Activated CD8-positive, alpha-beta memory T cell treated with anti-CD3 and anti-CD28 coated beads, Interleukin-2, amount 10 ng/mL, durations not matched to agents 7 days and 5 days (primary cell): ENCODE measurements at regions not wholly inside any gene's neighbourhood (a gene's known extent, or its start where the extent isn't known, plus 50 kb on each side); places are given as distances from the start of the nearest gene placed in this dataset.

Source experiments
- ATAC-seq: fragments of 150-1000 bp; cut with Tn5 transposase; one replicate; pipeline ENCODE4 v1.10.0; 2021; ENCODE audit warnings: moderate library complexity
- CTCF ChIA-PET: fragments of 350-600 bp; sonication (Branson Sonifier 250); formaldehyde crosslinking; loops from one replicate; lab custom pipeline; 2021; ENCODE audit warnings: antibody characterized with exemption; lab: Charles Lee
- DNase-seq: peaks from one replicate; pipeline ENCODE4 v3.0.0-alpha.2; 2020
- H3K27ac Mint-ChIP-seq: one replicate; pipeline ENCODE4 v1.8.0; 2021; ENCODE audit warnings: mild to moderate bottlenecking, mixed read lengths
- H3K27me3 Mint-ChIP-seq: one replicate; pipeline ENCODE4 v1.8.0; 2021; ENCODE audit warnings: mixed read lengths
- H3K36me3 Mint-ChIP-seq: one replicate; pipeline ENCODE4 v1.8.0; 2021; ENCODE audit warnings: mild to moderate bottlenecking, mixed read lengths
- H3K4me1 Mint-ChIP-seq: one replicate; pipeline ENCODE4 v1.8.0; 2021; ENCODE audit warnings: mixed read lengths
- H3K4me3 Mint-ChIP-seq: one replicate; pipeline ENCODE4 v1.8.0; 2021; ENCODE audit warnings: mild to moderate bottlenecking, moderate library complexity, mixed read lengths
- H3K9me3 Mint-ChIP-seq: one replicate; pipeline ENCODE4 v1.8.0; 2022; ENCODE audit warnings: low read depth, mixed read lengths

DNA sequence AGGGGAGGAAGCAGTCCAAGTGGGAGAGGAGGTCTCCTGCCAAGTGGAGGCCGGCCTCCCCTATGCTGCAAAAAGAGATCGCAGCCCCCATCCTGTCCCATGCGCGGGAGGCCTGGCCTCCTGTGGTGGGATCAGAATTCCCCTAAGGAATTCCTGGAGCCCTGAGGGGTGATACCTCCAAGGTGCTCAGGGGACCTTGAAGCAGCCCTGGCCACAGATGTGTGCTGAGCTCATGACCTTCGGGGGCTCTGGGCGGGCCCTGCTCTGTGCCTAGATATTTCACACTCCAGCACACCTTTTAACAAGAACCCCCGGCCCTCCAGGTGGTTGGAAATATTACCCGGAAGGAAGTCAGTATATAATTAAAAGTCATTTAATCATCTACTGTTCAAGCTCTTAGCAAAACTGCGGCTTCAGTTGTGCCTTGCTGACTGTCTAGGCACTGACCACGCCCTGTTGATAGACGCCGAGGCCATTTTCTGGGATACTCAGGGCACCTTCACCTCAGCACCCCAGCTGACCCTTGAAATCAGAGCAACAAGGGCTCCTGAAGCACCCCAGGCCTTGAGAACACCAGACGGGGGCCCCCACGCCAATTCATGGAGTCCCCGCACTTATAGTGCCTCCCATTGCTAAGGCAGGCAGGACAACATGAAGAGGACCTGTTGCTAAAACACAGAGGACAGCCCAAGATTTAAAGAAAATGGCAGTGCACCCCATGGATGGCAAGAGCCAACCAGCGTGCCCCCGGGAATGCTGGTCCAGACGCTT lies 119.1 kb downstream of the NDUFA10 start:
- no peak overlapping the region for H3K4me3 Mint-ChIP-seq
- DNase-seq (no peak), ATAC-seq (no peak)
- CTCF ChIA-PET = no interaction called here
- no peaks in the 10 kb centered on the region for H3K36me3 Mint-ChIP-seq
- no peak overlapping the region for H3K27ac Mint-ChIP-seq
- H3K9me3 Mint-ChIP-seq = no peaks in the 10 kb centered on the region
- peaks cover 12% of the 10 kb centered on the region for H3K4me1 Mint-ChIP-seq
- no peaks in the 10 kb centered on the region for H3K27me3 Mint-ChIP-seq

GRCh38 chr2:239905306-239905705 lies 119.8 kb downstream of the NDUFA10 start:
- ATAC-seq = no peak
- no peak for DNase-seq
- H3K27me3 Mint-ChIP-seq = peaks cover 3% of the 10 kb centered on the region
- CTCF ChIA-PET = no interaction called here
- no peak overlapping the region for H3K4me3 Mint-ChIP-seq
- H3K27ac Mint-ChIP-seq = no peak overlapping the region
- no peaks in the 10 kb centered on the region for H3K36me3 Mint-ChIP-seq
- no peaks in the 10 kb centered on the region for H3K9me3 Mint-ChIP-seq
- peaks cover 6% of the 10 kb centered on the region for H3K4me1 Mint-ChIP-seq

GRCh38 chr2:239904496-239904895 lies 120.6 kb downstream of the NDUFA10 start:
- H3K4me3 Mint-ChIP-seq = no peak overlapping the region
- no peak overlapping the region for H3K27ac Mint-ChIP-seq
- DNase-seq (no peak), ATAC-seq (no peak)
- H3K27me3 Mint-ChIP-seq = peaks cover 3% of the 10 kb centered on the region
- CTCF ChIA-PET = no interaction called here
- no peaks in the 10 kb centered on the region for H3K4me1 Mint-ChIP-seq
- no peaks in the 10 kb centered on the region for H3K36me3 Mint-ChIP-seq
- H3K9me3 Mint-ChIP-seq = no peaks in the 10 kb centered on the region

- no peak for ATAC-seq
- Mint-ChIP-seq H3K27me3 (peaks cover 3% of the 10 kb centered on the region), H3K36me3 (no peaks in the 10 kb centered on the region), H3K27ac (no peak overlapping the region), H3K4me1 (no peaks in the 10 kb centered on the region), H3K4me3 (no peak overlapping the region), H3K9me3 (no peaks in the 10 kb centered on the region)
- no peak for DNase-seq
- CTCF ChIA-PET = no interaction called here
Measured at GRCh38 chr2:239903803-239904202, 121.3 kb downstream of the NDUFA10 start.

- CTCF ChIA-PET = no interaction called here
- H3K36me3 Mint-ChIP-seq = no peaks in the 10 kb centered on the region
Measured at GRCh38 chr2:239903210-239903609, 121.9 kb downstream of the NDUFA10 start.

GRCh38 chr2:239902749-239903201 lies 122.4 kb downstream of the NDUFA10 start:
- DNase-seq (no peak), ATAC-seq (no peak)
- Mint-ChIP-seq H3K9me3 (no peaks in the 10 kb centered on the region), H3K36me3 (no peaks in the 10 kb centered on the region), H3K4me3 (no peak overlapping the region), H3K27ac (no peak overlapping the region), H3K27me3 (peaks cover 3% of the 10 kb centered on the region), H3K4me1 (no peaks in the 10 kb centered on the region)
- CTCF ChIA-PET = no interaction called here

More at GRCh38 chr2:239903210-239903609, 121.9 kb downstream of the NDUFA10 start:
- Mint-ChIP-seq H3K27me3 (peaks cover 3% of the 10 kb centered on the region), H3K4me3 (no peak overlapping the region), H3K27ac (no peak overlapping the region), H3K4me1 (no peaks in the 10 kb centered on the region), H3K9me3 (no peaks in the 10 kb centered on the region)
- no peak for DNase-seq
- no peak for ATAC-seq

DNA sequence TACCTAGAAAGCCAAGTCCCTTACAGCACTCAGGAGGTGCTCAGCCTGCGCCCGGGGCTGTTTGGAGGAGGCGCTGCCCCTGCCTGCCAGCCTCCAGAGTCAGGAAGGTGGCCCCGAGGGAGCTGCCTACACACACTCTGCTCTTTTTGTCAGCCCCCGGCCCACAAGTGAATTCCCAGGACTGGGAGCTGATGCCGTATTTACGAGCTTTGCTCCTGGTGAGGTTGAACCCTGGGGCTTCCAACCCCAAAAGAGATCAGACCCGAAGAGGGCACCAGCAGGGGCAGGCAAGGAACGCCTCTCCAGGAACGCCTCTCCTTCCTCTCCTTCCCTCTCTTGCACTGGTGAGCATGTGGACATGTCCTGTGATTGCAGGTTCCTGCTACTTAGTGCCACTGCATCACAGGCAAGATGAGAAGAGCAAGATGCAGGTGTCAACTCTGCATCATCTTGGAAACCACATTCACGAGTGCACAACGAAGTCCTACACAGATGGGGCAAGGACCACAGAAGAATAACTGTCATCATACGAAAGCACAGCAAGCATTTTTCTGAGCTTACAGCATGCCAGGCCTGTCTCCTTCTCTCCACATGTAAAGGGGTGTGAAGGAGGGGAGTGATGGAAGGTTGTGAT lies 126.7 kb downstream of the NDUFA10 start:
- no peaks in the 10 kb centered on the region for H3K9me3 Mint-ChIP-seq
- H3K4me1 Mint-ChIP-seq = no peaks in the 10 kb centered on the region
- H3K27me3 Mint-ChIP-seq = peaks cover 22% of the 10 kb centered on the region
- no peak for ATAC-seq
- no peaks in the 10 kb centered on the region for H3K36me3 Mint-ChIP-seq
- CTCF ChIA-PET = no interaction called here
- H3K4me3 Mint-ChIP-seq = no peak overlapping the region
- DNase-seq = peak; percentile 26
- H3K27ac Mint-ChIP-seq = no peak overlapping the region

DNA sequence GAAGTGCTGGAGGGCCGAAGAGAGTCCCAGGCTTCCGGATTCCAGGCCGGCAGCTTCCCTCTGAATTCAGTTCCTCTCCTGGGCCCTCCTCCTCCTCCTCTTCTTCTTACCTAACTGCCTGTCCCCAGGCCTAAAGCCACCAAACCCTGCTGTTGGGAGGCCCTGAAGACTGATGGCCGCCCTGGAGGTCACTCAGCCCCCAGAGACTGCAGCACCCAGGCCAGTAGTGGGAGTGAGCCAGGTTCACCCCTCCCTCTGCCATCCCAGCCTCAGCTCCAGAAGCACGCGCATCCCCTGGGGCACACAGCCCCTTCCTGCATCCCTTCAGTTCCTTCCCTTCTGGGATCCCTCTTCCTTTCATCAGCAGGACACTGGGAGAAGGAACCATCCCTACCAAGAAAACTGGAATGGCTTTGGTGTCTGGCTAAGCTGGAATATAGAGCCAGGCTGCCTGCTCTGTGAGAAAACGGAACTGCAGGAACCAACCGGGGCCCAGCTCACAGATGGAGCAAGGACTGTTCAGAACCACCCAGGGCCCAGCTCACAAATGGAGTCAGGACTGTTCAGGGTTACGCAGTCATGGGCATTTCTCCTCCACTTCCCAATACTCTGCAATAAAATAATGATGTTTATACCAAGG lies 127.4 kb downstream of the NDUFA10 start:
- DNase-seq = peak; percentile 23
- H3K27ac Mint-ChIP-seq = no peak overlapping the region

GRCh38 chr2:239896075-239896474 lies 129.1 kb downstream of the NDUFA10 start:
- Mint-ChIP-seq H3K27me3 (peaks cover 22% of the 10 kb centered on the region), H3K9me3 (no peaks in the 10 kb centered on the region), H3K36me3 (no peaks in the 10 kb centered on the region), H3K4me3 (no peak overlapping the region), H3K4me1 (no peaks in the 10 kb centered on the region), H3K27ac (no peak overlapping the region)
- ATAC-seq (no peak), DNase-seq (peak; percentile 26)
- CTCF ChIA-PET = no interaction called here

More for the DNA sequence above, 127.4 kb downstream of the NDUFA10 start:
- no peaks in the 10 kb centered on the region for H3K36me3 Mint-ChIP-seq
- peaks cover 22% of the 10 kb centered on the region for H3K27me3 Mint-ChIP-seq
- CTCF ChIA-PET = no interaction called here
- no peak overlapping the region for H3K4me3 Mint-ChIP-seq
- no peak for ATAC-seq
- H3K4me1 Mint-ChIP-seq = no peaks in the 10 kb centered on the region
- H3K9me3 Mint-ChIP-seq = no peaks in the 10 kb centered on the region

- Mint-ChIP-seq H3K4me3 (no peak overlapping the region), H3K9me3 (no peaks in the 10 kb centered on the region), H3K27ac (no peak overlapping the region), H3K27me3 (peaks cover 22% of the 10 kb centered on the region), H3K4me1 (no peaks in the 10 kb centered on the region), H3K36me3 (no peaks in the 10 kb centered on the region)
- no peak for DNase-seq
- ATAC-seq = no peak
- CTCF ChIA-PET = no interaction called here
Measured at GRCh38 chr2:239895669-239896068, 129.5 kb downstream of the NDUFA10 start.

DNA sequence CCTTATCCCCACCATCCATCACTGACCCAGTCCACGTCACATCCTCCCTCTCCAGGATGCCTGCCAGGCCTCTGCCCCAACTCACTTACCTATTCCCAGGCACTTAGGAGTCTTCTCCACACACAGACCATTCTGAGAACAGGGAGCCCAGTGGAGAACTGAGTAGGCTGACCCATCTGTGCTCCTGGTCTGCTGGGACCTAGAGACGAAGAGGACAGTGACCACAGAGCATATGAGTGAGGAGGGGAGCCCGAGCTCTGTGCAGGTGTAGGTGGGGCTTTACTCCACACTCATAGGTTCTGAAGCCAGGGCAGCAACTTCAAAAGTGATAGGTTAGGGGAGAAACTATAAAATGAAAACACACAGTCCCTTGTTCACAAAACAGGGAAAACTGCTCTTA lies 130.0 kb downstream of the NDUFA10 start:
- no peak overlapping the region for H3K4me3 Mint-ChIP-seq
- DNase-seq (peak; percentile 5), ATAC-seq (no peak)
- H3K4me1 Mint-ChIP-seq = no peaks in the 10 kb centered on the region
- H3K9me3 Mint-ChIP-seq = no peaks in the 10 kb centered on the region
- CTCF ChIA-PET = no interaction called here
- peaks cover 20% of the 10 kb centered on the region for H3K27me3 Mint-ChIP-seq
- H3K36me3 Mint-ChIP-seq = no peaks in the 10 kb centered on the region
- no peak overlapping the region for H3K27ac Mint-ChIP-seq

DNA sequence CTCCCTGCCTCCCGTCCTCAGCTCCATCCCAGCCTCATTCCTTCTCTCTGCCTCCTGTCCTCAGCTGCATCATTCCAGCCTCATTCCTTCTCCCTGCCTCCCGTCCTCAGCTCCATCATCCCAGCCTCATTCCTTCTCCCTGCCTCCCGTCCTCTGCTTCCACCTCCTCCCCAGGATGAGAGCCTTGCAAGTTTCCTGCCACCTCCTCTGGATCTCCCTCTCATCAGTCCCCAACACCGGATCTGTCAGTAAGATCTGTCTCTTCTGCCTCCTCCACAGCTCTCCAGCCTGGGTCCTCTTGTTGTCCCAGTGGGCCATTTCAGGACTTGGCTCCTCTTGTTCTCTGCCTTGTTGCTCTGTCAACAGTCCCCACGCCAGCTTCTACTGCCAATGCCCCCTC lies 130.9 kb downstream of the NDUFA10 start:
- ATAC-seq (no peak), DNase-seq (peak; percentile 14)
- Mint-ChIP-seq H3K27me3 (peaks cover 20% of the 10 kb centered on the region), H3K4me3 (no peak overlapping the region), H3K36me3 (no peaks in the 10 kb centered on the region), H3K4me1 (no peaks in the 10 kb centered on the region), H3K9me3 (no peaks in the 10 kb centered on the region), H3K27ac (no peak overlapping the region)
- CTCF ChIA-PET = no interaction called here

- Mint-ChIP-seq H3K36me3 (no peaks in the 10 kb centered on the region), H3K4me1 (no peaks in the 10 kb centered on the region), H3K9me3 (no peaks in the 10 kb centered on the region), H3K27me3 (peaks cover 23% of the 10 kb centered on the region), H3K4me3 (no peak overlapping the region), H3K27ac (no peak overlapping the region)
- ATAC-seq (peak; percentile 66), DNase-seq (peak; percentile 38)
- CTCF ChIA-PET = no interaction called here
Measured at GRCh38 chr2:239893236-239893515, 132.0 kb downstream of the NDUFA10 start.
